SU-DHL-6 (cell line): ENCODE measurements at regions not wholly inside any gene's neighbourhood (a gene's known extent, or its start where the extent isn't known, plus 50 kb on each side); places are given as distances from the start of the nearest gene placed in this dataset.
"Not testable (repeated sequence)": the region's sequence is repeated elsewhere in the genome, so short reads cannot be mapped to it uniquely, and the experiment has no call there.

ENCODE experiments used
- H2AFZ ChIP-seq: fragments of 200-600 bp; sonication (generic); 2 replicates; pipeline ENCODE4 v1.6.1; 2014; ENCODE audit warnings: low read depth, mild to moderate bottlenecking, moderate library complexity, mixed read lengths, antibody characterized with exemption, low read length; ENCODE audit not compliant: severe bottlenecking
- H3F3A ChIP-seq: fragments of 200-600 bp; shearing (Covaris generic); 2 replicates; pipeline ENCODE4 v1.6.0; 2016; ENCODE audit warnings: antibody characterized with exemption, mild to moderate bottlenecking; ENCODE audit not compliant: insufficient read depth
- H3K27ac ChIP-seq: fragments of 200-600 bp; sonication (generic); 2 replicates; pipeline ENCODE4 v1.5.1; 2016; ENCODE audit warnings: low read depth, mild to moderate bottlenecking, low read length, moderate library complexity, mixed read lengths
- H3K27me3 ChIP-seq: fragments of 200-600 bp; sonication (generic), shearing (Covaris generic); 2 replicates; pipeline ENCODE4 v1.6.0; 2014; ENCODE audit warnings: mild to moderate bottlenecking, low read length
- H3K36me3 ChIP-seq: fragments of 200-600 bp; sonication (generic); 2 replicates; pipeline ENCODE4 v1.6.1; 2014; ENCODE audit warnings: mild to moderate bottlenecking, low read length, mixed read lengths
- H3K4me2 ChIP-seq: fragments of 300-600, 200-600 bp; shearing (Covaris generic), sonication (generic); 2 replicates; pipeline ENCODE4 v1.6.0; 2014; ENCODE audit warnings: low read length, low read depth, mild to moderate bottlenecking; ENCODE audit not compliant: poor library complexity, severe bottlenecking
- H3K4me3 ChIP-seq: fragments of 200-600 bp; sonication (generic); 2 replicates; pipeline ENCODE4 v1.5.1; 2014; ENCODE audit warnings: antibody characterized with exemption, low read length, mild to moderate bottlenecking, mixed read lengths; ENCODE audit not compliant: insufficient read depth, poor library complexity, severe bottlenecking
- H3K79me2 ChIP-seq: fragments of 200-600 bp; sonication (generic); 2 replicates; pipeline ENCODE4 v1.6.1; 2014; ENCODE audit warnings: mild to moderate bottlenecking, low read length, moderate library complexity; ENCODE audit not compliant: insufficient read depth
- H3K9ac ChIP-seq: fragments of 200-600 bp; sonication (generic); 2 replicates; pipeline ENCODE4 v1.7.0; 2014; ENCODE audit warnings: mild to moderate bottlenecking, low read length
- H3K9me2 ChIP-seq: fragments of 200-600 bp; sonication (generic); replicated peaks from 2 replicates; pipeline ENCODE4 v1.6.1; 2014; ENCODE audit warnings: low read length; ENCODE audit not compliant: insufficient read depth
- H3K9me3 ChIP-seq: fragments of 200-600 bp; sonication (generic); 2 replicates; pipeline ENCODE4 v1.6.1; 2014; ENCODE audit warnings: low read length, mixed read lengths; ENCODE audit not compliant: insufficient read depth
- H4K20me1 ChIP-seq: fragments of 200-600 bp; sonication (generic); 2 replicates; pipeline ENCODE4 v1.6.1; 2014; ENCODE audit warnings: low read depth, mild to moderate bottlenecking, antibody characterized with exemption, low read length, moderate library complexity, mixed read lengths
- EZH2phosphoT487 ChIP-seq: fragments of 200-600 bp; sonication (generic), shearing (Covaris generic); conservative IDR thresholded peaks from 2 replicates; pipeline ENCODE4 v1.6.1; 2018; ENCODE audit warnings: mild to moderate bottlenecking, antibody characterized with exemption, low read length, moderate library complexity, mixed read lengths
- TF ChIP-seq, protein P1 (sequence below): fragments of 200-600 bp; sonication (generic); IDR thresholded peaks from one replicate; pipeline ENCODE4 v1.5.1; 2017; ENCODE audit warnings: antibody characterized with exemption, mild to moderate bottlenecking, low read length, moderate library complexity; ENCODE audit not compliant: insufficient read depth, poor library complexity, severe bottlenecking

DNA sequence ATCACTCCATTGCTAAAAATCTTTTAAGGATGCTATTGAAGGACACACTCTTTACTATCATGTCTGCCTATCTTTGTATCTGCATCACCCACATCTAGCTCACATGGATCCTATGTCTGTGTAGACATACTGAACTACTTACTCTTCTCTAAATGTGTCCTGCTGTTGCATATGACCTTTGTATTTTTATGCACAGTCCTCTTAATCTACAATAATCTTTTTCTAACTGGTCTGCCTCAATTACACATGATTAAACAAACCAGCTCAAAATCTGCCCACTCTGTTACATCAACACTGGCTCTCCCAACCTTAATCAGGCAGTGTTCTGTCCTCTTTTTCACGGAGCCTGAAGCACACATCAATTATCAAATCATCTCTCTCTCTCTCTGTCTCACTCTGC lies 316.3 kb upstream of the MGAT4C start:
- Histone ChIP-seq H2AFZ (no peak overlapping the region), H3K27ac (no peak overlapping the region), H3K27me3 (no peaks in the 10 kb centered on the region), H4K20me1 (no peaks in the 10 kb centered on the region), H3K9me3 (no peaks in the 10 kb centered on the region), H3K4me2 (no peak overlapping the region), H3K9ac (no peak overlapping the region), H3K9me2 (no peaks in the 10 kb centered on the region), H3K4me3 (no peak overlapping the region), H3F3A (no peaks in the 10 kb centered on the region), H3K79me2 (no peaks in the 10 kb centered on the region), H3K36me3 (no peaks in the 10 kb centered on the region)
- TF ChIP-seq, protein P1, sequence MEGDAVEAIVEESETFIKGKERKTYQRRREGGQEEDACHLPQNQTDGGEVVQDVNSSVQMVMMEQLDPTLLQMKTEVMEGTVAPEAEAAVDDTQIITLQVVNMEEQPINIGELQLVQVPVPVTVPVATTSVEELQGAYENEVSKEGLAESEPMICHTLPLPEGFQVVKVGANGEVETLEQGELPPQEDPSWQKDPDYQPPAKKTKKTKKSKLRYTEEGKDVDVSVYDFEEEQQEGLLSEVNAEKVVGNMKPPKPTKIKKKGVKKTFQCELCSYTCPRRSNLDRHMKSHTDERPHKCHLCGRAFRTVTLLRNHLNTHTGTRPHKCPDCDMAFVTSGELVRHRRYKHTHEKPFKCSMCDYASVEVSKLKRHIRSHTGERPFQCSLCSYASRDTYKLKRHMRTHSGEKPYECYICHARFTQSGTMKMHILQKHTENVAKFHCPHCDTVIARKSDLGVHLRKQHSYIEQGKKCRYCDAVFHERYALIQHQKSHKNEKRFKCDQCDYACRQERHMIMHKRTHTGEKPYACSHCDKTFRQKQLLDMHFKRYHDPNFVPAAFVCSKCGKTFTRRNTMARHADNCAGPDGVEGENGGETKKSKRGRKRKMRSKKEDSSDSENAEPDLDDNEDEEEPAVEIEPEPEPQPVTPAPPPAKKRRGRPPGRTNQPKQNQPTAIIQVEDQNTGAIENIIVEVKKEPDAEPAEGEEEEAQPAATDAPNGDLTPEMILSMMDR = no peak
- TF ChIP-seq EZH2phosphoT487 = no peak

DNA sequence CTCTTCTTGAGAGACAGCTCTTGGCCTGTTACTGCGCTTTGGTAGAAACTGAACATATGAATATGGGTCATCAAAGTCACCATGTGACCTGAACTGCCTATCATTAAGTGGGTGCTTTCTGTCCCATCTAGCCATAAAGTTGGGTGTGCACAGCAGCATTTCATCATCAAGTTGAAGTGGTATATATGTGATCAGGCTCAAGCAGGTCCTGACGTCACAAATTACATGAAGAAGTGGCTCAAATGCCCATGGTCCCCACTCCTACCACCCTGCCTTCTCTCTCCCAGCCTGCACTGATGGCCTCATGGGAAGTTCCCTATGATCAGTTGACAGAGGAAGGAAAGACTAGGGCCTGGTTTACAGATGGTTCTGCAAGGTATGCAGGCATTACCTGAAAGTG lies 308.8 kb upstream of the MGAT4C start:
- Histone ChIP-seq H3K4me3 (no peak overlapping the region), H3K9ac (no peak overlapping the region), H3K36me3 (no peaks in the 10 kb centered on the region), H4K20me1 (no peaks in the 10 kb centered on the region), H3K27ac (no peak overlapping the region), H2AFZ (no peak overlapping the region), H3K9me3 (no peaks in the 10 kb centered on the region), H3K27me3 (no peaks in the 10 kb centered on the region), H3K79me2 (no peaks in the 10 kb centered on the region), H3K9me2 (no peaks in the 10 kb centered on the region), H3F3A (no peaks in the 10 kb centered on the region), H3K4me2 (no peak overlapping the region)
- TF ChIP-seq EZH2phosphoT487 = no peak
- TF ChIP-seq, protein P1 = no peak

DNA sequence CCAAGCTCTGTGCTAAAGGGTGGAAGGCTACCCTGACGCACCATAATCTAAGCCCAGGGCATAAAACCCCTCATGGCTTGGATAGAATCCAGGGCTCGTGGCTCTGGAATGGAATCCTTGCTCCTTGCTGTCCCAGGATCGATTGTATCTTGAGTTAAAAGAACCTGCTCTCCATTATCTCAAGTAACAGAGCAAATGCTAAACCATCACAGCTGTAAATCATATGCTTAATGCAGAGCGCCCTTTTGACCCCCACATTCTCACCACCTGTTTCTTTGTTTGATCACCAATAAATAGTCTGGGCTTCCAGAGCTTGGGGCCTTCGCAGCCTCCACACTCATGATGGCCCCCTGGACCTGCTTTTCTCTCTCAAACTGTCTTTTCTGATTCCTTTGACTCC lies 299.3 kb upstream of the MGAT4C start:
- H4K20me1 ChIP-seq, H3K4me2 ChIP-seq, H3K79me2 ChIP-seq, H3K9me2 ChIP-seq, H2AFZ ChIP-seq, H3K36me3 ChIP-seq, H3K9me3 ChIP-seq, H3K27ac ChIP-seq, H3K4me3 ChIP-seq, H3K9ac ChIP-seq, H3K27me3 ChIP-seq, H3F3A ChIP-seq: not testable (repeated sequence)

DNA sequence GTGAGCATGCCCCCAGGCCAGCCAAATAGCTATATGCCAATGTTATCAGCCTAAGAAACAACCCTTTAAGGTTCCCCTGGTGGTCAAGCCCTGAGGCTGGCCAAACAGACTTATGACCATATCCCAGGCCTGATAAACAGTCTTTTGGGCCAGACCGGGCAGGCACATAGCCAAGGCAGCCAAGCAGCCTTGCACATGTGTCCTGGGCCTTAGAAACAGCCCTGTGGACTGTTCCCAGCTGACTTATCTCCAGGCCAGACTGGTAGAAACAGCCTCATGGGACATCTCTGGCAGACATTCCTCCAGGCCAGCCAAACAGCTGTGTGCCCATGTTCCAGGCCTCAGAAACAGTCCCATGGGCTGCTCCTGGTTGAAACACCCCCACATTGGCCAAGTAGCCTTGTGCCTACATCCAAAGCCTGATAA lies 295.0 kb upstream of the MGAT4C start:
- no peak overlapping the region for H3K9ac ChIP-seq
- no peaks in the 10 kb centered on the region for H3K9me3 ChIP-seq
- H3K4me2 ChIP-seq = no peak overlapping the region
- TF ChIP-seq, protein P1 = no peak
- TF ChIP-seq EZH2phosphoT487 = no peak
- no peaks in the 10 kb centered on the region for H3K79me2 ChIP-seq
- no peaks in the 10 kb centered on the region for H3K36me3 ChIP-seq
- H3K27ac ChIP-seq = no peak overlapping the region
- H3K27me3 ChIP-seq = no peaks in the 10 kb centered on the region
- no peak overlapping the region for H3K4me3 ChIP-seq
- no peak overlapping the region for H2AFZ ChIP-seq
- H4K20me1 ChIP-seq = no peaks in the 10 kb centered on the region
- no peaks in the 10 kb centered on the region for H3F3A ChIP-seq
- no peaks in the 10 kb centered on the region for H3K9me2 ChIP-seq
